ENCODE measurements at regions not wholly inside any gene's neighbourhood (a gene's known extent, or its start where the extent isn't known, plus 50 kb on each side); places are given as distances from the start of the nearest gene placed in this dataset.

DNA sequence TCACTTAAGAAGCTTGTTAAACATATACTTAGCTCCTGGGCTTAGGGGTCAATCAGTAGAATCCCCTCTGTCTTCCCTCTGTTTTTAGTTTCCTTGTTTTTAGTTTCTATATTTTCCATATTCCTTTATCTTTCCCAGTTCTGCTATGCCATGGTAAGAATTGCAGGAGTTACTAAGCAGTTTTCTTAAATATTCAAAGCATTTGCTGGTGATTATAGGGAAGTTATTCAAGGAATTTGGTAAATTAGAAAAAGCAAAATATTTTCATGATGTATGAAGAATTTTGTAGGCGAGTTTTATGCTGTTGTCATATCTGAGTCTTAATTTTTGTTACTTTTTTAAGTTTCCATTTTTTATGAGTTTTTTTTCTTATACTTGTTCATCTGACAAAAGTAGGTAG lies 91.6 kb upstream of the NUDT6 start:
- TF ChIP-seq, protein P1, sequence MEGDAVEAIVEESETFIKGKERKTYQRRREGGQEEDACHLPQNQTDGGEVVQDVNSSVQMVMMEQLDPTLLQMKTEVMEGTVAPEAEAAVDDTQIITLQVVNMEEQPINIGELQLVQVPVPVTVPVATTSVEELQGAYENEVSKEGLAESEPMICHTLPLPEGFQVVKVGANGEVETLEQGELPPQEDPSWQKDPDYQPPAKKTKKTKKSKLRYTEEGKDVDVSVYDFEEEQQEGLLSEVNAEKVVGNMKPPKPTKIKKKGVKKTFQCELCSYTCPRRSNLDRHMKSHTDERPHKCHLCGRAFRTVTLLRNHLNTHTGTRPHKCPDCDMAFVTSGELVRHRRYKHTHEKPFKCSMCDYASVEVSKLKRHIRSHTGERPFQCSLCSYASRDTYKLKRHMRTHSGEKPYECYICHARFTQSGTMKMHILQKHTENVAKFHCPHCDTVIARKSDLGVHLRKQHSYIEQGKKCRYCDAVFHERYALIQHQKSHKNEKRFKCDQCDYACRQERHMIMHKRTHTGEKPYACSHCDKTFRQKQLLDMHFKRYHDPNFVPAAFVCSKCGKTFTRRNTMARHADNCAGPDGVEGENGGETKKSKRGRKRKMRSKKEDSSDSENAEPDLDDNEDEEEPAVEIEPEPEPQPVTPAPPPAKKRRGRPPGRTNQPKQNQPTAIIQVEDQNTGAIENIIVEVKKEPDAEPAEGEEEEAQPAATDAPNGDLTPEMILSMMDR (IDR thresholded peaks at IDR 0.05) = no peak
- no peak for TF ChIP-seq POLR2AphosphoS5 (IDR thresholded peaks at IDR 0.05)
